NCI-H345 treated with DMSO at 0.1 percent for 48 hours (cell line): ENCODE measurements at regions not wholly inside any gene's neighbourhood (a gene's known extent, or its start where the extent isn't known, plus 50 kb on each side); places are given as distances from the start of the nearest gene placed in this dataset.
"Not testable (repeated sequence)": the region's sequence is repeated elsewhere in the genome, so short reads cannot be mapped to it uniquely, and the experiment has no call there.

Experiments used
- DNase-seq: peaks from one replicate; lab custom pipeline; 2025; ENCODE audit not compliant: unreplicated experiment; lab: John Stamatoyannopoulos, UW

DNA sequence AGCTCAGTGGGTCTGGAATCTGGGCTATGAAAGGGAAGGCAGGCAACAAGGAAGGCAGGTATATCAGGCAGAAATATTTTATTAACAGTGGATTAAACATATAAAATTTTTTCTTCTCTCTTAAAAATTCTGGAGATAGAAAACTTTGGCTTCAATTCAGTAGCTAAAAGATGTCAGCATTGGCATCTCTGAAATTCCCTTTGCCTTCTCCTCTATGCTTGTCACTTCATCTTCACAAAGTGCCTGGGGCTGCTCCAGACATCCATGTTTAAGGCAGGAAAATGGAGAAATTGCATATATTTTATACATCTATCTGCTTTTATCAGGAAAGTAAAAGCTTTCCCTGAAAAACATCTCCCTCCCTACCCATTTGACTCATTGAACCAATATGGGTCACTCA lies 894.1 kb upstream of the API5 start:
- DNase-seq, result no peak

DNA sequence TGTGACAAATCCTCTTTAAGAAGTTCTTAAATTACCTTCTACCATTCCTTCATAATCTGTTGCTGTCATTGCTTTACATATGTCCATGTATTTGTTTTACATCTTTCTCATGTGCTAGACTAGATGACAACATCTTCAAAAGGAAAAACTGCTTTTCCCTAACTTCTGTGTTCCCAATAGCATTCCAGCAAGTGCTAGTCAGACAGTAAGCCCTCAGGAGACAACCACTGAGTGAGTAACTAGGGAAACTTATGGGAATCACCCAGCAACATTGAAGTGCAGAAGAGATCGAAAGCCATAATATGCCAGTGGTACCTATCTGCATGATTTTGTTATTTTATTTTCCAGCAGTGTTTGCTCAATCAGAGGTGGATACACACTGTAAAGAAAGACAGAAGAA lies 889.7 kb upstream of the API5 start:
- DNase-seq, result no peak

DNA sequence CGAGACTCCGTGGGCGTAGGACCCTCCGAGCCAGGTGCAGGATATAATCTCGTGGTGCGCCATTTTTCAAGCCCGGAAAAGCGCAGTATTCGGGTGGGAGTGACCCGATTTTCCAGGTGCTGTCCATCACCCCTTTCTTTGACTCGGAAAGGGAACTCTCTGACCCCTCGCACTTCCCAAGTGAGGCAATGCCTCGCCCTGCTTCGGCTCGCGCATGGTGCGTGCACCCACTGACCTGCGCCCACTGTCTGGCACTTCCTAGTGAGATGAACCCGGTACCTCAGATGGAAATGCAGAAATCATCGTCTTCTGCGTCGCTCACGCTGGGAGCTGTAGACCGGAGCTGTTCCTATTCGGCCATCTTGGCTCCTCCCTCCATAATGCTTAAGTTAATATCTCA lies 876.9 kb upstream of the API5 start:
- not testable (repeated sequence) for DNase-seq

DNA sequence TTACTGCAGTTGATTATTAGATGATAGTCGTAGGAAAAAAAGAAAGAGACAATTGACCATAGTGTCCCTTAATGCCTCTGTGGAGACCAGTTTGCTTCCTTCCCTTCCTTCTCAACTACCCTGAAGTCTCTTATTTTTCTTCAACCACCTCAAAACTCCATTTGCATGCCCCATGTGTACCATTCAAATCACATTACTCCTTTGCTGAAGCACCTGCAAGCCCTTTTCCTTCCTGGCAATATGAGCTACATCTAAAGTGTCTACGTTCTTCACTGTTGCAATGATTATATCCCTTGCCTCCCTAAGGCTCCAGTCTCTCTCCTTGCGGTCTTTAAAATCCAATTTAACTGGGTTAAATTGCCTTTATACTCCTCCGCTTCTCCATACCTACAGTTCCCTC lies 867.4 kb upstream of the API5 start:
- DNase-seq, result no peak

DNA sequence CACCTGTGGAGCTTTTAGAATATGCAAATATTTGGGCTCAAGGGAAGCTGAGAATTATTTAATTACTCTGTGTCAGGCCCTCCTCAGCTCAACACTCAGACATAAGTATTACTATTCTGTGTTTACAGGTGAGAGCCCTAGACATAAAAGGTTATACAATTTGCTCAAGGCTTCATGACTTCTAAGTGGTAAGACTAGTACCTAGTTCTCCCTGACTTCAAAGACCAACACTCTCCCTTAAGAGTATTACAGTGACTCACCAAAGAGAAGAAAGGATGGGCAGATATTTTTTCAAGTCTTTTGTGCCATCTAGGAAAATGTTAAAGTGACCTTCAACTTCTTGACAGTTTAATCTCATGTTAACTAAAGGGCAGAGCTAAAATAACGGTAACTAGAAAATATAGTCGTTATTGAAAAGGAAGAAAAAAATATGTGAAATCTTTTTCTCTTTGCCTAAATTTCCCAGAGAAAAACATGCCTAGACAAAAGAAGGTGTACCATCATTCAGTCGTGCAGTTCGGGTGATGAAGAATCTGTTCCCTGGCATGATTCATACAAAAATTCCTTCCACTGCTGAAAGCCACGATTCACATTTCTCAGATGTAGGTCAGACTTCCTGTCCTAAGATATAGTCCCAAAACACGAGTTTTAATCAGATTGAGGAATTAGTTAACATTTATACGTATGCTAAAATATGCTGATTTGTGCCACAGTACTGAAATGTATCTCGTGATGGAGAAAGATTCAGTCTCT lies 849.1 kb upstream of the API5 start:
- DNase-seq, result no peak

DNA sequence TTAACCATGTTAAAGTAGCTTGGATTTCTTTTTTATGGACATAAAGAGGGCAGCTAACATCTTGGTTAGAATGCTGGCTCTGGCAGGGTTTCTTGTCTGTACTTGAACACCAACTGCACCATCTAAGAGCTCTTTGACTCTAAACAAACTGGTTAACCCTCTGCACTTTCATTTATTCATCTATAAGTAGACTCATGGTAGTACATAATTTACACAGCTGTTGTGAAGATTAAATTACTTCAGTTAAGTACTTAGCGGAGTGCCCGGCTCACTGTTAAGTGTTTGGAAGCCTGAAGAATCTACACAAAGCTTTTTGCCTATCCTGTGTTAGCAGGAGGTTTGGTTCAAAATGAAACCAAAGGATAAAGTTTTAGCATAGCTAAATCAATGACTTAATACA lies 846.2 kb upstream of the API5 start:
- DNase-seq, result no peak

DNA sequence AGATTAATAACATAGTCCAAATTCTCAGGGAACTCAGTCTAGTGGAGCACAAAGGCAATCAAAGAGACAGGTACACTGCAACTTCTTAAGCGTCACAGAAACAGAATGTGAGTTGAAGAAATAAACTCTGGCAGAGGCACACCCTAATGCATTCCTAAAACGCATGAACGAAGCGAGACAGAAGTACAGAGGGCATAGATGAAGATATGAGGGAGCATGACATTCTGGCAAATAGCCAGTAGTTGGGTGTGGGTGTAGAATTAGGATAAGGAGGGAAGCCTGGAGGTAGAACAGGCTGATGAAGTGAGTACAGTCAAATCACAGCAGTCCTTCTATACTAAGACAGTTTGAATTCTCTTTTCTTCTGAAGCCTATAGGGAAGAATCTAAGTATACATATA lies 838.7 kb upstream of the API5 start:
- DNase-seq, result no peak

DNA sequence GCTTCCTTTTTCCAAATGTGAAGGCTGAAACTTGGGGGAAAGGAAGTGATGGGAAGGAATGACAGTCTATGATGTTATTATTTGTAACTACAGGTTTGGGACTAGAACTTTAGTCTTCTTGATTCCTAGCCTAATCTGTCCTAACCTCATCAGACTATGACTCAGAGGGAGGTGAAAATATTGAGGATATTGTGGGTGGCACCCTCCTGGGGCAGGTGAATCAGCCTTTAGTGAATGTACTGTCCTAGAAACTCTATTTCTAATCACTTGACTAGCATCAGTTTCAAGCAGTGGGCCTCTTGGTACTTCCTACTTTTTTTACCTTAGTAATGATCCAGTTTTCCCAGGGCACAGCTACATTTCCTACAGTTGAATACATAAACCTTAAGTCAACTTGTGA lies 829.0 kb upstream of the API5 start:
- DNase-seq, result no peak

DNA sequence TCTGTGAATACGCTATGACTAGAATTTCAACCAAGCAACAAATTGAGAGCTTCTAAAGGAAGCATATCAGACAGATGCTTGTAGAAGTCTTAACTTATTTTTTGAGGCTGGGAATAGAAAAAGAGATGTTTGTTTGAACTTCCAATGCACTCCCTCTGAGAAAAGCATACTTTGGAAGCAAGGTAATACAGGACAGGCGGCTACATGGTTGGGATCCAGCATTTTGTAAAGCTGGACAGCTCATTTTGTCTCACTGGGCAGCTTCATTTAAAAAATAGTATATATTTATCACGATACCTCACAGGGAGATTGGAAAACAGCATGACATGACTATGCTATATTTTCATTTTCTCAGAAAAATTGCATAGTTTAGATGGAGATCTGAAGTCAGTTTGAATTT lies 821.3 kb upstream of the API5 start:
- no peak for DNase-seq

DNA sequence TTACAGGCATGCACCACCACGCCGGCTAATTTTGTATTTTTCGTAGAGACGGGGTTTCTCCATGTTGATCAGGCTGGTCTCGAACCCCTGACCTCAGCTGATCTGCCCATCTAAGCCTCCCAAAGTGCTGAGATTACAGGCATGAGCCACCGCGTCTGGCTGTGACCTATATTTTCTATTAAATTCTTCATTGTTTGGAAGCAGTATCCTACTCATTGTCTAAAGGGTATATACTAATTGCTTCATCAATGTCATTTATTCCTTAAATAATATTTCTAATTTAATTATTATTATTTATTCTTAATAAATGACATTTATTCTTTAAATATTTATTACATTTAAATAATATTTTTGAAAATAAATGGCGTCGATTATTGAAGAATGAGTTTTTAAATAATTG lies 817.3 kb upstream of the API5 start:
- DNase-seq, result no peak

DNA sequence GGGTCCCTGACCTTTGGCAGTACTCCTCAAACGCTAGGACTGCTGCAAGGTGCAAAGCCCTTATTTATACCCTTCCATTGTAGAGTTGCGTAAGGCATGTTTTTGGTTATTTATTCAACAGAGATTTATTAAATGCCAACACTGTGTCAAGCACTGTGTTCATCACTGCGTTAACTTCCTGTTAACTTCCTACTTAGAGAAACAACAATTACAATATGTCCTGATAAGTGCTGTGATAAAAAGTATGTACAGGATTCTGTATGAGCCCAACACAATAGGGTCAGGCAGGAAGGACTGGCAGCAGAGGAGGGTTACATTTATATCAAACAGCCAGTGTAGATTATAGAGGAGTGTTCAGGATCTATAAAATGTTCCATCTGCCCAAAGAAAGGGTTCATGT lies 812.8 kb upstream of the API5 start:
- no peak for DNase-seq

DNA sequence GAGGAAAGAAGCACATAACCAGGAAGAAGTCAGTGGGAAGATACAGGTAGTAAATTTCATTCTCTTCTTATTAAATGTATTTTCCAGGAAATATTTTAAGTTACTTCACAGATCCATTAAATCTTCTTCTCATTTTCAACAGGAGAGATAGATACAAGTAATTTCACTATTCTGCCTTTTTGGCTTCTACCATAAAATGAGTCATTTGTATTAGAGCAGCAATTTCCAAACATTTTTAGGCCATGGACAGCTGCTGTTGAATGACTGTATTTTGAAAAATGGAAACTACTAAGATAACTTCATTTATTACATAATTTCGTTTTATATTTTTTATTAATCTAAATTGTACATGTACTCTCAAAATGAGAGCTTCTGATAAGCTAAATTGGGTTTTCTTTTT lies 809.6 kb upstream of the API5 start:
- no peak for DNase-seq

DNA sequence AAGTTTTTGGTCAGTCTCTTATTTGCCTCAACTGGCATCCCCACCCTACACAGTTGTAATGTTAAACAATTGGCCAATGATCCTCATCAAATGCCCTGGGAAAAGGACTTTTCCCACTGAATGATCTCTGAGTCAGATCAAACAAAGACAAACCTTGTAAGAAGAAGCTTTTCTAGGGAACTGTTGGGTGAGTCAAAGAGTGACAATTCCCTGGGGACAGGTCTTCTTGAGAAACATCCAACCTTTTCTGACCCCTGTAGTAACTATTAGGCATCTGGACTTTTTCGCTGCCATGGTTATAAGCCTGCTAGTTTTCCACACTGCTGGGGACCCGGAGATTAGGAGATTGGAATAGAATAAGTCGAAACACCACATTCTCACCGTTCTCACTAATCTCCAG lies 789.8 kb upstream of the API5 start:
- no peak for DNase-seq

DNA sequence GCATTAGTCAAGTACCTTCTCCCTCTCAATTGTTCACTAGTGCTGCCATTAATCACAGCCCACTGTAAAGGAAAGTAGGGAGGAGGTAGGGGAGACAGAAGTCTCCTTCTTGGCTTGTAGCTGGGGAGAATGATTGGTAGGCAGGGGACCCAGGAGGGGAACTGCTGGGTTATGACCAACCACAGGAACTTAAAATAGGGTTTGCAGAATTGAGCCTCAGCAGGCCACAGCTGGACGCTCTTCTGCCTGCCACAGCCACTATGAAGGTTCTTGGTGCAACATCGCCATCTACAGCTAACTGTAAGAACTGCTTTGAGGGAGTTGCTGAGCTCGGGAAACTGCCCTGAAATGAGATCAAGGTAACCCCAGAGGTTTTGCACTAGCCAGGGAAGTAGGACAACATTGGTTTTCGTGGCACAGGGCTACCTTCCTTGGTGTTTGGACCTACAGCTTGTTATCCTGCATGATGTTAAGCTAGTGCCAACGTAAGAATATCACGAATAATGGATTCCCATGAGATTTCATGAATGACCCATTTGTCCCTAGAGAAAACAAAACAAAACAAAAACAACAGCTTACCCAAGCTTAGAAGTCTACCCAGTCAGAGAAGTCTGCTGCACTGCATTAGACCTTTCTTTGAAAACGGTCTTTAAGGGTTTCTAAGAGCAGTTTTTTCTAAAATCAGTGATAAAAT lies 787.1 kb upstream of the API5 start:
- DNase-seq, result peak; percentile 22

DNA sequence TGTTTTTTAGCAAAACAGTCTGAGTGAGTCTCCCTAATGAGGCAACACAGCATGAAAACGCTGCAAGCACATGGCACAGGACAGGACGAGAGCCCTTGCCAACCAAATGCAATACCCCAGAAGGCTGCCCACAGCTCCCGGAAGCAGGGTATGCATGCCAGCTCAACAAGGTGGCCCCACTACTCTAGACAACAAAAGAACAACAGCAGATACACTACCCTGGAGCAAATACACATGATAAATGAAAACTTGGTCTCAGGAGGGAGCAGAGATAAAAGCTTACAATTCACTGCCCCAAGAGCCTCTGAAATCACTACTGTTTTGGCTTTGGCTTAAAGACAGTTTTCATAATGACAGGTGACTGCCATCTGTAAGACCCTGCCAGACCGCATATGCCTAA lies 785.4 kb upstream of the API5 start:
- no peak for DNase-seq

DNA sequence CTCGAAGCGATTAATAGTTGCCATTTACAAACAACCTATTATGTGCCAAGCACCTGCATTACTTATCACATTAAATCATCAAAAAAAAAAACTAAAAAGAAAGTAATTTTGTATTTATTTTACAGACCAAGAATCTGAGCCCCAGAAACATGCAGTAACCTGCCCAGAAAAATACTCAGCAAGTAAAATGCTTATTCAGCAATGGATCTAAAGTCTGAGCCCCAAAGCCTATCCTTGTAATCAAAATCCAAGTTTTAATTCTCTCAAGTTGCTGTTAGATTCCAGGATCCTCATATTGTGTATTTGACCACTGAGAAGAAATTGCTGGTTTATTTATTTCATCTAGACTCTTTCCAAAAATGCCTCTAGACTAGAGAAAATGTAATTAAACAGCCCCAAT lies 783.3 kb upstream of the API5 start:
- DNase-seq, result no peak

DNA sequence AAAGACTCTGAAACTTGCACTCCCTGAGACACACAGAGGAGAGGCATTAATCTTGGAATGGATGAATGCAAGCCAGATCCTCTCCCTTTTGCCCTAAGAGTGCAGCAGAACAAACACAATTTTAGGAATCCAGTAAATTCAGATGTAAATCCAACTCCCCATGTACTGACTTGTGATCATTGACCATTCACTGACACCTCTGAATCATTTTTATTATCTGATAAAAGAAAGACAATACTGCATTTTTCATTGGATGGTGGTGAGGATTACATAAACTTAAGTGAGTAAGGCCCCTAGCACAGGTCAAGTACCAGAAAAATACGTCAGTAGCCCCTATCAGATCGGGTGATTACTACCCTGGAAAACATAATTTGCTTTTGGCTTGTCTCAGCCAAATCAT lies 782.9 kb upstream of the API5 start:
- DNase-seq, result no peak

DNA sequence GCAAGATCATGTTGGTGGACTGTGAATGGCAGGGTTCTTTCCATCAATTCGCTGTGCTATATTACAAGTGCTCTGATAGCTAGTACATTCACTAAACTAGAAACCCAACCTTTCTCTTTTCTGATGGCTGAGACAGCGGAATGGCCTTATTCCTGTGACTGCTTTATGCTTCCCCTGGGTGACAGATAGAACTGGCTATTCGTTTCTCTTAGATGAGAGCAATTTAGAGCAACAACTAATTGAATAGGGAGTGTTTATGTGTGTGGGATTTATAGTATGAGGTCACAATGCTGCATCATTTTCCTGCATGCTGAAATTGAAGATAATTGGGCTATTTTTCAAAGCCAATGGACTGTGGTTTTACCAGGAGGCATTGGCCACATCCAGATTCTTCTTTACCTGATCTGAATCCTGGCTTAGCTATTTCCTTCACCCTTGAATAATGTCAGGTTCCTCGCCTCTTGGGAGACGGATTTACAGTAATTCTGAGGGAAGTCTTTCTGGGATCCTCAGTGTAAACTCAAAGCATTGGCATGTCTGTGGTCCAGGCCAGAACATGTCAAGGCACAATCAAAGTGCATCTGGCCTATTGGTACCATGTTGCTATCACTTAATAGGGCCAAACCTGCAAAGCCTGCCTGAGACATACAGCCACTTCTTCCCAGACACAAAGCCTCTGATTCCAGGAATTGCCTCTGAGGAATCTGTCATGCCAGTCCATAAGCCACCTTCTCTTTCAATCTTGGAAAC lies 775.0 kb upstream of the API5 start:
- no peak for DNase-seq

DNA sequence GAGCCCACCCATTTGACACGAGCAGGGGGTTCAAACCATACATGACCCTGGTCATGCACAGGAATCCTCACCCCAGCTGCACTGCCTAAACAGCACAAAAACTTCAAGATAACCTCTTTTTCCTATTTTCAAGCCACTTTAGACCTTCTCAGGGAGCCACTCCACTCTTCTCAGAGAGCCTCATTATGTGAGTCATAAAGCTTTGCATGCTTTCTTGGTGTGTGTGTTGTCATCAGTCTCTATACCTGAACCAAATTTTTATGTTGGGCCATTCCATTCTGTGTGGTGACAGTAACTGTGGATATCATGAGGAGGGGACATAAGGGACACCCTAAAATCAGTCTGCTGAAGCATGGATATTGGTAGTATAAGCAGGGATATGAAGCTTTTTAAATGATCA lies 769.5 kb upstream of the API5 start:
- no peak for DNase-seq

DNA sequence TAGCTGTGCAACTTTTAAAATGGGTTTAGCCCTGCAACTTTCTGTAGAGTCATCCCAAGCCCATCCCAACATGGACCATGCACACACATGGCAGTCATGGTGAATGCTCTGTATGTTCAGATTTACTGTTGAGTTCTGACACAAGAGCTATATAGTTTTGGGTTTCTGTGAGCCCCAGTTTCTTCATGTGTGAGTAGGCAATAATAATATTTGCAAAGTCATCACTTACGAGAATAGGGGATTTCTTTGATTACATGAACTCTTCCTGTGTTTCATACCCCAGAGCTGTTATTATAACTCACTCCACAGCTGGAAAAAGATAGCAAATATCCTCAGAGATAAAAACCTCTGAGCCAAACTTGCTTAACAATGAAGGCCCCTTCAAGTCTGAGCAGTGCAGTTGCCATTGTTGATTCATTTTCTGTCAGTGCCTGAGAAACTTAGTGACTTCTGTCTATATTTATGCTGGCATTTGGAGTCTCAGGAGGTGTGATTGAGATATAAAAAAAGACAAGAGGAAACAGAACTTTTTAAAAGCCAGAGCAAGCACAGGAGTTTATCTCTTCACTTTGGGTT lies 767.9 kb upstream of the API5 start:
- DNase-seq, result no peak

DNA sequence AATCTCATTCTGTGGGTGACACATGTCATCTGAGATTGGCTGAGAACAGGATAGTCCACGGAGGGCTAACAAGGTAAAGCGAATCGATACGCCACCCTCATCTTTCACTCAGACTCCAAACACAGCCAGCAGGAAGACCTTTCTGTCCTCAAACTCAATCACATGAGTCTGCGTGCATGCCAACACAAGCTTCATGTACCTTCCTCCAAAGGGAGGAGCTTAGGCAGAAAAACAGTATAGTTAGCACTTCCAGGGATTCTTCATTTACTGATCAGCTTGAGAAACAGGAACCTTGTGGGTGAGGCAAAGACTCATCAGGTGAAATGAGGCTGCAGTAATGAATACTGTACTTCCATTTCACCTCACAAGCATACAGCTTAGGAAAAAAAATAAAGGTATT lies 767.1 kb upstream of the API5 start:
- no peak for DNase-seq

DNA sequence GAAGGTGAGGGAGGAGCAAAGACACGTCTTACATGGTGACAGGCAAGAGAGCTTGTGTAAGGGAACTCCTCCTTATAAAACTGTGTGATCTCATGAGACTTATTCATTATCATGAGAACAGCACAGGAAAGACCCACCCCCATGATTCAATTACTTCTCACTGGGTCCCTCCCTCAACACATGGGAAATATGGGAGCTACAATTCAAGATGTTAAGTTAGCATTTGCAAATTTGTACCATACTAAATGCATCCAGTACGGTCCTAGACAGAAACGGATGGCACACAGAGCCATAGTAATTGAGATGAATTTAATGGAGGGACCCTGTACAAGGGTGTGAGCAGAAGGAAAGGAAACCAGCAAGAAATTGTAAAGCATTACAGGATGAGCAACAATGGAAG lies 765.8 kb upstream of the API5 start:
- no peak for DNase-seq
